ENCODE measurements at regions not wholly inside any gene's neighbourhood (a gene's known extent, or its start where the extent isn't known, plus 50 kb on each side); places are given as distances from the start of the nearest gene placed in this dataset.

GRCh38 chr2:129929321-129930290 is 49.9 kb upstream of the RAB6C start:
- H3K27me3 ChIP-seq (ENCODE audit: insufficient read depth in 3 of 3, low read length in 2 of 3) = peaks cover 0 to 20% (median 6%) of the 10 kb centered on the region in 3 donors
- 40 to 56% (median 46%) methylated on average over 13 of the region's 13 CpGs for WGBS, 3 donors
- H3K27ac ChIP-seq = peak overlapping the region; percentile 16
- ATAC-seq (peak; percentile 42 to 89 (median 88)), DNase-seq (peak; percentile 56 to 87)
- no peak for TF ChIP-seq CTCF (IDR thresholded peaks at IDR 0.05)
- intact Hi-C loops (cut with DNase I) = no loop called here
- no peaks in the 10 kb centered on the region for H3K9me3 ChIP-seq
- no peak overlapping the region for H3K4me3 ChIP-seq
- no peaks in the 10 kb centered on the region for H3K4me1 ChIP-seq
- no peaks in the 10 kb centered on the region for H3K36me3 ChIP-seq (ENCODE audit: insufficient read depth in 1 of 2, low read depth in 1 of 2)

Data from psoas muscle (tissue), 7 donors.